ENCODE measurements at regions not wholly inside any gene's neighbourhood (a gene's known extent, or its start where the extent isn't known, plus 50 kb on each side); places are given as distances from the start of the nearest gene placed in this dataset.

GRCh38 chr2:154623819-154624218 is 74.7 kb upstream of the KCNJ3 start:
- Histone ChIP-seq H3K4me1 (no peaks in the 10 kb centered on the region), H3K4me2 (no peak overlapping the region), H3K4me3 (no peak overlapping the region), H3K27ac (no peak overlapping the region), H3K9me3 (no peaks in the 10 kb centered on the region)
- POLR2A ChIA-PET = no interaction called here
- DNase-seq (ENCODE audit: low read depth in 1 of 2, low spot score in 1 of 2) (peak; percentile 1 to 56), ATAC-seq (peak; percentile 76 to 83; a peak in 5 of 6 replicates), FAIRE-seq (no peak)
- CTCF ChIA-PET = interaction anchor here (0.6 to 1.5 kb wide), 6 partner anchors 10 to 687 kb away, joined by 3 to 7 read pairs (median 4); no protein-coding TSS in a partner anchor
- TF ChIP-seq RAD21 (conservative IDR thresholded peaks at IDR 0.05 in 1 of 2, IDR thresholded peaks at IDR 0.05 in 1 of 2) (peak; percentile 54 to 61; a peak in 4 of 5 replicates), ATOH8 (CRISPR knock-in tag; IDR thresholded peaks at IDR 0.05; ENCODE audit: low read depth) (no peak), CTCF (IDR thresholded peaks at IDR 0.05) (peak; percentile 57), SMC3 (IDR thresholded peaks at IDR 0.05) (peak; percentile 67), CHD4 (IDR thresholded peaks at IDR 0.05; ENCODE audit: borderline replicate concordance) (no peak), JUNB (IDR thresholded peaks at IDR 0.05) (no peak)
- WGBS (ENCODE audit: missing lambda C conversion rate) = 5% methylated on average over 3 of the region's 3 CpGs

GRCh38 chr2:154637456-154637855 is 61.0 kb upstream of the KCNJ3 start:
- H3K9me3 ChIP-seq = no peaks in the 10 kb centered on the region
- H3K4me3 ChIP-seq = no peak overlapping the region
- TF ChIP-seq HMGXB4 (CRISPR knock-in tag; IDR thresholded peaks at IDR 0.05; ENCODE audit: borderline replicate concordance) (no peak), RFX5 (IDR thresholded peaks at IDR 0.05) (no peak), HOXA7 (CRISPR knock-in tag; IDR thresholded peaks at IDR 0.05) (no peak), EP300 (IDR thresholded peaks at IDR 0.05) (no peak), FOXS1 (CRISPR knock-in tag; IDR thresholded peaks at IDR 0.05) (no peak), ESRRA (IDR thresholded peaks at IDR 0.05; ENCODE audit: borderline replicate concordance, low read length) (no peak), SREBF2 (IDR thresholded peaks at IDR 0.05) (no peak), HDAC2 (IDR thresholded peaks at IDR 0.05) (no peak)
- no peaks in the 10 kb centered on the region for H3K4me1 ChIP-seq
- ChIA-PET CTCF (no interaction called here), POLR2A (no interaction called here)
- no peak overlapping the region for H3K27ac ChIP-seq
- FAIRE-seq = no peak
- DNase-seq (ENCODE audit: low read depth in 1 of 2, low spot score in 1 of 2) = no peak
- no peak for ATAC-seq
- H3K4me2 ChIP-seq = no peak overlapping the region

- FAIRE-seq (no peak), ATAC-seq (no peak), DNase-seq (ENCODE audit: low read depth in 1 of 2, low spot score in 1 of 2) (no peak)
- no peaks in the 10 kb centered on the region for H3K4me1 ChIP-seq
- no peaks in the 10 kb centered on the region for H3K9me3 ChIP-seq
- ChIA-PET CTCF (interaction anchor here (2.0 kb wide), 1 partner anchor 15 kb away, joined by 6 read pairs; no protein-coding TSS in a partner anchor), POLR2A (no interaction called here)
- H3K27ac ChIP-seq = no peak overlapping the region
- TF ChIP-seq EHF (CRISPR knock-in tag; IDR thresholded peaks at IDR 0.05) (no peak), PHF8 (IDR thresholded peaks at IDR 0.05; ENCODE audit: borderline replicate concordance, low read depth) (no peak), RARB (CRISPR knock-in tag; IDR thresholded peaks at IDR 0.05) (no peak), RFX5 (IDR thresholded peaks at IDR 0.05) (no peak), CBX8 (IDR thresholded peaks at IDR 0.05) (no peak), SREBF2 (IDR thresholded peaks at IDR 0.05) (no peak), MAX (IDR thresholded peaks at IDR 0.05) (no peak), MAZ (IDR thresholded peaks at IDR 0.05; ENCODE audit: borderline replicate concordance, low read depth, low read length) (no peak), ZFP36 (IDR thresholded peaks at IDR 0.05; ENCODE audit: borderline replicate concordance, partially characterized antibody) (no peak), MYC (IDR thresholded peaks at IDR 0.05; ENCODE audit: borderline replicate concordance, low read length) (no peak), CHD2 (IDR thresholded peaks at IDR 0.05; ENCODE audit: low read length, partially characterized antibody) (no peak), RNF2 (IDR thresholded peaks at IDR 0.05; ENCODE audit: borderline replicate concordance, low read depth) (no peak), ZNF302 (CRISPR knock-in tag; IDR thresholded peaks at IDR 0.05) (no peak), ZC3H11A (IDR thresholded peaks at IDR 0.05) (no peak), CTCF (IDR thresholded peaks at IDR 0.05) (no peak), CHD4 (IDR thresholded peaks at IDR 0.05; ENCODE audit: borderline replicate concordance) (no peak), ESRRA (IDR thresholded peaks at IDR 0.05; ENCODE audit: borderline replicate concordance, low read length) (no peak), RCOR1 (IDR thresholded peaks at IDR 0.05; ENCODE audit: low read depth, low read length) (no peak)
- H3K4me2 ChIP-seq = no peak overlapping the region
- 91% methylated on average over 1 of the region's 1 CpG for WGBS (ENCODE audit: missing lambda C conversion rate)
- no peak overlapping the region for H3K4me3 ChIP-seq
These were observed 59.7 kb upstream of the KCNJ3 start for GRCh38 chr2:154638783-154639182.

Measured in A549 (cell line).